Erythroblast (primary cell): ENCODE measurements at regions not wholly inside any gene's neighbourhood (a gene's known extent, or its start where the extent isn't known, plus 50 kb on each side); places are given as distances from the start of the nearest gene placed in this dataset.

ENCODE experiments used
- GATA1 ChIP-seq: IDR thresholded peaks from 2 replicates; pipeline ENCODE4 v1.6.1; 2011; ENCODE audit warnings: low read depth, mild to moderate bottlenecking, control low read depth, low read length, moderate library complexity
- POLR2A ChIP-seq: IDR thresholded peaks from 2 replicates; pipeline ENCODE4 v1.6.1; 2011; ENCODE audit warnings: mild to moderate bottlenecking, low read length

GRCh38 chr1:163472651-163473248 is 151.0 kb downstream of the NUF2 start:
- TF ChIP-seq POLR2A (no peak), GATA1 (no peak)
